Smooth muscle cell (in vitro differentiated cells): ENCODE measurements at regions not wholly inside any gene's neighbourhood (a gene's known extent, or its start where the extent isn't known, plus 50 kb on each side); places are given as distances from the start of the nearest gene placed in this dataset.

ENCODE experiments used
- DNase-seq: peaks from one replicate; lab custom pipeline; 2025; ENCODE audit not compliant: unreplicated experiment; lab: John Stamatoyannopoulos, UW
- H2AFZ ChIP-seq: fragments of 200-600 bp; sonication (generic); 2 replicates; pipeline ENCODE4 v1.6.0; 2016; ENCODE audit warnings: antibody characterized with exemption, low read depth, mild to moderate bottlenecking
- H3F3A ChIP-seq: fragments of 200-600 bp; sonication (generic); 2 replicates; pipeline ENCODE4 v1.6.0; 2017; ENCODE audit warnings: antibody characterized with exemption, low read depth
- H3K27ac ChIP-seq: fragments of 200-600 bp; sonication (generic); 2 replicates; pipeline ENCODE4 v1.5.1; 2016; ENCODE audit warnings: low read depth, mild to moderate bottlenecking
- H3K27me3 ChIP-seq: fragments of 200-600 bp; sonication (generic); 2 replicates; pipeline ENCODE4 v1.6.1; 2016; ENCODE audit warnings: low read depth, mild to moderate bottlenecking
- H3K36me3 ChIP-seq: fragments of 200-600 bp; sonication (generic); 2 replicates; pipeline ENCODE4 v1.5.1; 2016; ENCODE audit warnings: low read depth
- H3K4me1 ChIP-seq: fragments of 200-600 bp; sonication (generic); 2 replicates; pipeline ENCODE4 v1.5.1; 2016; ENCODE audit warnings: low read depth
- H3K4me2 ChIP-seq: fragments of 200-600 bp; sonication (generic); 2 replicates; pipeline ENCODE4 v1.6.0; 2016; ENCODE audit warnings: mild to moderate bottlenecking
- H3K4me3 ChIP-seq: fragments of 200-600 bp; sonication (generic); 2 replicates; pipeline ENCODE4 v1.5.1; 2016; ENCODE audit warnings: mild to moderate bottlenecking
- H3K79me2 ChIP-seq: fragments of 200-600 bp; sonication (generic); 2 replicates; pipeline ENCODE4 v1.6.0; 2016; ENCODE audit warnings: low read depth, mild to moderate bottlenecking
- H3K9ac ChIP-seq: fragments of 200-600 bp; sonication (generic); 2 replicates; pipeline ENCODE4 v1.6.0; 2016; ENCODE audit warnings: low read depth
- H3K9me3 ChIP-seq: fragments of 200-600 bp; sonication (generic); replicated peaks from 2 replicates; pipeline ENCODE4 v1.5.1; 2016; ENCODE audit warnings: low read depth
- H4K20me1 ChIP-seq: fragments of 200-600 bp; sonication (generic); 2 replicates; pipeline ENCODE4 v1.6.0; 2016; ENCODE audit warnings: low read depth
- CTCF ChIP-seq: fragments of 200-600 bp; sonication (generic); IDR thresholded peaks from 2 replicates; pipeline ENCODE4 v1.5.1; 2017; ENCODE audit warnings: borderline replicate concordance, mild to moderate bottlenecking, antibody characterized with exemption; ENCODE audit not compliant: insufficient read depth, poor library complexity, severe bottlenecking
- WGBS: methylation state at CpG from one replicate; pipeline ENCODE4 v1.1.7; 2016; ENCODE audit warnings: low lambda C conversion rate; 5-methylcytosine and 5-hydroxymethylcytosine counted together

- WGBS = 100% methylated on average over 1 of the region's 1 CpG
- no peaks in the 10 kb centered on the region for H3K4me1 ChIP-seq
- H3K27ac ChIP-seq = no peak overlapping the region
- no peak for TF ChIP-seq CTCF
- no peak overlapping the region for H3K9ac ChIP-seq
- no peak for DNase-seq
- no peaks in the 10 kb centered on the region for H4K20me1 ChIP-seq
- H3K4me2 ChIP-seq = no peak overlapping the region
- H3K36me3 ChIP-seq = no peaks in the 10 kb centered on the region
- H3K4me3 ChIP-seq = no peak overlapping the region
- H3K27me3 ChIP-seq = no peaks in the 10 kb centered on the region
- H3F3A ChIP-seq = no peaks in the 10 kb centered on the region
- no peaks in the 10 kb centered on the region for H3K79me2 ChIP-seq
- H3K9me3 ChIP-seq = no peaks in the 10 kb centered on the region
- H2AFZ ChIP-seq = no peak overlapping the region
Measured at GRCh38 chr4:123731035-123731434, 334.4 kb downstream of the SPRY1 start.

GRCh38 chr4:123737156-123737555 is 340.6 kb downstream of the SPRY1 start:
- Histone ChIP-seq H3K27me3 (no peaks in the 10 kb centered on the region), H3K9ac (no peak overlapping the region), H3K4me1 (no peaks in the 10 kb centered on the region), H3K27ac (no peak overlapping the region), H3K36me3 (no peaks in the 10 kb centered on the region), H3K4me3 (no peak overlapping the region), H2AFZ (no peak overlapping the region), H3F3A (no peaks in the 10 kb centered on the region), H4K20me1 (no peaks in the 10 kb centered on the region), H3K4me2 (no peak overlapping the region), H3K79me2 (no peaks in the 10 kb centered on the region), H3K9me3 (no peaks in the 10 kb centered on the region)
- 97% methylated on average over 1 of the region's 1 CpG for WGBS
- TF ChIP-seq CTCF = no peak
- no peak for DNase-seq

DNA sequence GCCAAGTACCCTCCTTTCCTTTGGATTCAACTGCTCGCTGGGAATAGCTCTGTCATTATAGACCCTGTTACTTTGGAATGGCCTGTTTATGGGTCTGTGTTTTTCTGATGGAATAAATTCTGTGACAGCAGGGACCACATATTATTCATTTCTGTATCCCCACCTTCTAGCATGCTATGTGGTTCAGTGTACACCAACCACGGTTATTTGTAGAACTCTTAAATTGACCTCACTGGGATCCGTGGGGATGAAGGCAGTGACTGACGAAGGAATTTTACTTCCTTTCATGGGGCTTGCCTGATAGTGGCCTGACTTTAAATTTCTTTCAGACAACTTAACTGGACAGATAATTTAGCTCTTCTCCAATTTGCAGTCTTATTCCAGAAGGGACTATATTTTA is 343.2 kb downstream of the SPRY1 start:
- no peaks in the 10 kb centered on the region for H3K9me3 ChIP-seq
- H3K9ac ChIP-seq = no peak overlapping the region
- no peaks in the 10 kb centered on the region for H3K79me2 ChIP-seq
- H3K27me3 ChIP-seq = no peaks in the 10 kb centered on the region
- WGBS = 87% methylated on average over 4 of the region's 4 CpGs
- no peaks in the 10 kb centered on the region for H3K36me3 ChIP-seq
- no peak for TF ChIP-seq CTCF
- H4K20me1 ChIP-seq = no peaks in the 10 kb centered on the region
- no peak overlapping the region for H2AFZ ChIP-seq
- no peak overlapping the region for H3K4me3 ChIP-seq
- no peaks in the 10 kb centered on the region for H3F3A ChIP-seq
- DNase-seq = no peak
- no peak overlapping the region for H3K4me2 ChIP-seq
- peaks cover 4% of the 10 kb centered on the region for H3K4me1 ChIP-seq
- H3K27ac ChIP-seq = no peak overlapping the region

DNA sequence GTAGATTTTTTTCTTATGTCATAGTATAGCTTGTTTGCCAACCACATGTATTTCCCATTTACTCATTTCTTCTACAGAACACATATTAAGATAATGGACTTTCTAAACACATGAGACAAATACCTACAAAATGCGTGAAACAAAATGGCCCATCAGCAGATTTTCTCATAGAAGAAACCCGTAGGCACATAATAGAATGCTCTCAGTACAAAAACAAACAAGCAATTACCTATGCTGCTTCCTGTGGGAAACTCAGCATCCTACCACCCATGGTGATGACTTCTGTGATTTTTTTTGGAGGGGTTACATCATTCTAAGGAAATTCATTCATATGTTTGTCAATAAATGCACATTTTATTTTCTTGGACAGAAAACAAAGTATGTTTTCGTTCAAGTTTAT is 343.6 kb downstream of the SPRY1 start:
- H3K4me2 ChIP-seq = no peak overlapping the region
- H3F3A ChIP-seq = no peaks in the 10 kb centered on the region
- no peak overlapping the region for H2AFZ ChIP-seq
- H3K27ac ChIP-seq = no peak overlapping the region
- no peaks in the 10 kb centered on the region for H3K36me3 ChIP-seq
- H3K27me3 ChIP-seq = no peaks in the 10 kb centered on the region
- no peaks in the 10 kb centered on the region for H3K79me2 ChIP-seq
- H3K9ac ChIP-seq = no peak overlapping the region
- H3K4me1 ChIP-seq = peaks cover 7% of the 10 kb centered on the region
- WGBS = 91% methylated on average over 3 of the region's 3 CpGs
- no peak for TF ChIP-seq CTCF
- H4K20me1 ChIP-seq = no peaks in the 10 kb centered on the region
- H3K9me3 ChIP-seq = no peaks in the 10 kb centered on the region
- no peak overlapping the region for H3K4me3 ChIP-seq
- DNase-seq = no peak
